Ascending aorta (tissue), 2 donors: ENCODE measurements at regions not wholly inside any gene's neighbourhood (a gene's known extent, or its start where the extent isn't known, plus 50 kb on each side); places are given as distances from the start of the nearest gene placed in this dataset.

Experiments
- DNase-seq, 2 donors: peaks; one replicate each; pipeline ENCODE4 v3.0.0-alpha.2; 2019; ENCODE audit warnings: low spot score in 2 of 2
- H3K27ac ChIP-seq, 2 donors: fragments of 200-600 bp; sonication (generic); one replicate each; pipeline ENCODE4 v1.5.1; 2016 to 2017; ENCODE audit warnings: mild to moderate bottlenecking in 1 of 2
- H3K27me3 ChIP-seq: fragments of 200-600 bp; sonication (generic); one replicate; pipeline ENCODE4 v1.5.1; 2017
- H3K36me3 ChIP-seq, 2 donors: fragments of 200-600 bp; sonication (generic); one replicate each; pipeline ENCODE4 v1.5.1; 2016
- H3K4me1 ChIP-seq, 2 donors: fragments of 200-600 bp; sonication (generic); one replicate each; pipeline ENCODE4 v1.5.1; 2016 to 2017; ENCODE audit warnings: mild to moderate bottlenecking in 1 of 2
- H3K4me3 ChIP-seq, 2 donors: fragments of 200-600 bp; sonication (generic); one replicate each; pipeline ENCODE4 v1.5.1; 2016 to 2017; ENCODE audit warnings: mild to moderate bottlenecking in 1 of 2
- H3K9me3 ChIP-seq, 2 donors: fragments of 200-600 bp; sonication (generic); one replicate each; pipeline ENCODE4 v1.5.1; 2016
- CTCF ChIP-seq, 3 experiments: fragments of 200-600 bp in 2 of 3; fragments of 450-650 bp in 1 of 3; sonication (generic) in 2 of 3; IDR thresholded peaks; one replicate each; pipeline ENCODE4 v1.5.1; 2016 to 2019; ENCODE audit warnings: antibody characterized with exemption in 3 of 3, mild to moderate bottlenecking in 1 of 3, moderate library complexity in 1 of 3
- intact Hi-C: fragments of 100-400 bp; cut with DNase I; formaldehyde crosslinking; loops from one replicate; pipeline ENCODE4 v1.15.1; 2023

- no peak overlapping the region for H3K4me3 ChIP-seq
- H3K4me1 ChIP-seq: no peaks in the 10 kb centered on the region
- no peaks in the 10 kb centered on the region for H3K9me3 ChIP-seq
- H3K36me3 ChIP-seq: no peaks in the 10 kb centered on the region
- no peaks in the 10 kb centered on the region for H3K27me3 ChIP-seq
- intact Hi-C loops: no loop called here
- H3K27ac ChIP-seq: no peak overlapping the region
- no peak for DNase-seq
- no peak for TF ChIP-seq CTCF (IDR thresholded peaks at IDR 0.05)
These were observed 94.4 kb upstream of the IER5L start for GRCh38 chr9:129272348-129273025.

DNA sequence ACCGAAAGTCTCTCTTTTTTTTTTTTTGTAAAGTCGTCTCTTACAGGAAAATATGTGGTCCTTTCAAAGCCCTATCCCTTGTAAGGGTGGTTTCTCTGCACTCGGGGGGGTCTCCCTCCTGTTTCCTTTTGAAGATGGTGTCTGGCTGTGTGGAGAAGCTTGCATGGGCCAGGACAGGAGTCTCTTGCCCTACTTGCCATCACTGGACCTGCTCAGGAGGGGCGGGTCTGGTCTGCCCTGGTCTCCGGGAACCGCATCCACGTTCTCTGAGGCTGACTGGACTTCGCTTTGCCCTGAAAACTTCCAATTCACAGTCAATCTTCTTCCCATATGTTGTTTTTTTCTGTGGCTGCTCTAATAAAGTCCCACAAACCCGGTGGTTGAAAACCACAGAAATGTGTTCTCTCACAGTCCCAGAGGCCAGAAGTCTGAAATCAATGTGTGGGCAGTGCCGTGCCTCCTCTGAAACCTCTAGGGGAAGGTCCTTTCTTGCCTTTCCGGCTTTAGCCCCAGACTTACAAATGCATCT, 92.9 kb upstream of the IER5L start:
- Histone ChIP-seq H3K4me3 (no peak overlapping the region), H3K27ac (no peak overlapping the region), H3K27me3 (no peaks in the 10 kb centered on the region), H3K4me1 (no peaks in the 10 kb centered on the region), H3K9me3 (no peaks in the 10 kb centered on the region), H3K36me3 (no peaks in the 10 kb centered on the region)
- no peak for DNase-seq
- no peak for TF ChIP-seq CTCF (IDR thresholded peaks at IDR 0.05)
- intact Hi-C loops: no loop called here

GRCh38 chr9:129270205-129270604, 92.1 kb upstream of the IER5L start:
- DNase-seq: no peak
- H3K27me3 ChIP-seq: no peaks in the 10 kb centered on the region
- no peaks in the 10 kb centered on the region for H3K9me3 ChIP-seq
- no peaks in the 10 kb centered on the region for H3K4me1 ChIP-seq
- H3K4me3 ChIP-seq: no peak overlapping the region
- intact Hi-C loops: no loop called here
- TF ChIP-seq CTCF (IDR thresholded peaks at IDR 0.05): no peak
- H3K27ac ChIP-seq: no peak overlapping the region
- H3K36me3 ChIP-seq: no peaks in the 10 kb centered on the region

- Histone ChIP-seq H3K4me1 (no peaks in the 10 kb centered on the region), H3K36me3 (no peaks in the 10 kb centered on the region), H3K27me3 (no peaks in the 10 kb centered on the region), H3K9me3 (no peaks in the 10 kb centered on the region), H3K27ac (no peak overlapping the region), H3K4me3 (no peak overlapping the region)
- intact Hi-C loops: no loop called here
- no peak for TF ChIP-seq CTCF (IDR thresholded peaks at IDR 0.05)
- DNase-seq: no peak
These were observed 89.1 kb upstream of the IER5L start for GRCh38 chr9:129267141-129267540.

DNA sequence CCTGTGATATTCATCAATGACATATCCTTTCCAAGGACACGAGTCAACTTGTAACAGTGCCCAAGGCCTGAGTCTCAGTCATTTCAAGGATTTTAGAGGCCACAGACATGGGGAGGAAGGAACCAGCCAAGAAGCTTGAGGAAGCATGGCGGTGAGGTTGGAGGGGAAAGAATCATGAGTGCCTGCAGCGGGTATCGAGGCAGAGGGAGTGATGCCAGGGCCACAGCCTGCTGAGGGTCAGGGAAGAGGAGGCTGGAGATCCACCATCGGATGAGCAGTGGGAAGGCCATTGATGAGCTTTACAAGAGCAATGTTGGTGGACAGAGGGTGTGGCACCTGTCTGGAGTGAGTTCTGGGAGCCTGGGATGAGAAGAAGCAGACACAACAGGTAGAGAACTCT, 88.5 kb upstream of the IER5L start:
- Histone ChIP-seq H3K9me3 (no peaks in the 10 kb centered on the region), H3K27me3 (no peaks in the 10 kb centered on the region), H3K36me3 (no peaks in the 10 kb centered on the region), H3K4me3 (no peak overlapping the region), H3K4me1 (no peaks in the 10 kb centered on the region), H3K27ac (no peak overlapping the region)
- DNase-seq: no peak
- intact Hi-C loops: no loop called here
- TF ChIP-seq CTCF (IDR thresholded peaks at IDR 0.05): no peak

DNA sequence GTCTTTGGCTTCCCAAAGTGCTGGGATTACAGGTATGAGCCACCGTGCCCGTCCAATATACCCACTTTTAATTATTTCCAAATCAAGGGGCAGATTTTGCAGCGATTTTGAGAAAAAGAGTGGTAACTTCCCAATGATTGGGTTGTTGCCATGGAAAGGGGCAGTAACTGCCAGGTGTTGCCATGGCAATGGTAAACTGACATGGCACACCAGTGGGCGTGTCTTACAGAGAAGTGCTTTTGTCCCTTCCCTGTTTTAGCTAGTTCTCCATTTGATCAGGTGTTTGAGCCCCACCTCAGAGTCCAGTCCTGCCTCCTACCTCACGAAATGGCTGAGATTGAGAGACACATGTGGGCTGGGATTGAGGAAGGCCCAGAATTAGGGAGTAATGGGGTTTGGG, 86.3 kb upstream of the IER5L start:
- no peak for TF ChIP-seq CTCF (IDR thresholded peaks at IDR 0.05)
- no peaks in the 10 kb centered on the region for H3K4me1 ChIP-seq
- H3K27ac ChIP-seq: no peak overlapping the region
- H3K4me3 ChIP-seq: no peak overlapping the region
- intact Hi-C loops: no loop called here
- no peaks in the 10 kb centered on the region for H3K9me3 ChIP-seq
- H3K27me3 ChIP-seq: no peaks in the 10 kb centered on the region
- DNase-seq: no peak
- no peaks in the 10 kb centered on the region for H3K36me3 ChIP-seq
